Endothelial cell of hepatic sinusoid (primary cell): ENCODE measurements at regions not wholly inside any gene's neighbourhood (a gene's known extent, or its start where the extent isn't known, plus 50 kb on each side); places are given as distances from the start of the nearest gene placed in this dataset.

Experiments used
- in situ Hi-C: cut with HindIII; loops from 2 replicates; pipeline ENCODE4 v1.10.0; 2017; ENCODE audit warnings: low sequenced_read_pairs

- in situ Hi-C loops = no loop called here
These were observed 140.4 kb upstream of the NAMPT start for GRCh38 chr7:106425017-106425719.

GRCh38 chr7:106424476-106425016 is 139.8 kb upstream of the NAMPT start:
- in situ Hi-C loops = no loop called here

GRCh38 chr7:106423821-106424475 is 139.2 kb upstream of the NAMPT start:
- in situ Hi-C loops = no loop called here

GRCh38 chr7:106423111-106423510 is 138.3 kb upstream of the NAMPT start:
- in situ Hi-C loops = no loop called here

- in situ Hi-C loops = no loop called here
These were observed 136.5 kb upstream of the NAMPT start for GRCh38 chr7:106421181-106421762.

- in situ Hi-C loops = no loop called here
These were observed 136.0 kb upstream of the NAMPT start for GRCh38 chr7:106420736-106421135.

- in situ Hi-C loops = no loop called here
These were observed 135.4 kb upstream of the NAMPT start for GRCh38 chr7:106420210-106420609.

GRCh38 chr7:106419455-106420182 is 134.8 kb upstream of the NAMPT start:
- in situ Hi-C loops = no loop called here

- in situ Hi-C loops = no loop called here
These were observed 133.7 kb upstream of the NAMPT start for GRCh38 chr7:106418526-106418925.

GRCh38 chr7:106418094-106418493 is 133.3 kb upstream of the NAMPT start:
- in situ Hi-C loops = no loop called here

GRCh38 chr7:106417273-106417902 is 132.6 kb upstream of the NAMPT start:
- in situ Hi-C loops = no loop called here

- in situ Hi-C loops = no loop called here
These were observed 131.6 kb upstream of the NAMPT start for GRCh38 chr7:106416430-106416829.

GRCh38 chr7:106415433-106415832 is 130.7 kb upstream of the NAMPT start:
- in situ Hi-C loops = no loop called here

GRCh38 chr7:106413446-106413845 is 128.7 kb upstream of the NAMPT start:
- in situ Hi-C loops = no loop called here

GRCh38 chr7:106405697-106406141 is 120.9 kb upstream of the NAMPT start:
- in situ Hi-C loops = no loop called here

- in situ Hi-C loops = no loop called here
These were observed 118.1 kb upstream of the NAMPT start for GRCh38 chr7:106402898-106403297.

- in situ Hi-C loops = no loop called here
These were observed 116.1 kb upstream of the NAMPT start for GRCh38 chr7:106400923-106401322.

GRCh38 chr7:106398786-106399185 is 114.0 kb upstream of the NAMPT start:
- in situ Hi-C loops = no loop called here

- in situ Hi-C loops = no loop called here
These were observed 113.2 kb upstream of the NAMPT start for GRCh38 chr7:106397994-106398393.

GRCh38 chr7:106394526-106394925 is 109.7 kb upstream of the NAMPT start:
- in situ Hi-C loops = no loop called here
